Choroid plexus epithelial cell (primary cell): ENCODE measurements at regions not wholly inside any gene's neighbourhood (a gene's known extent, or its start where the extent isn't known, plus 50 kb on each side); places are given as distances from the start of the nearest gene placed in this dataset.

ENCODE experiments used
- DNase-seq: peaks from one replicate; pipeline ENCODE4 v3.0.0-alpha.2; 2010; ENCODE audit warnings: low read depth
- H3K4me3 ChIP-seq: 2 replicates; pipeline ENCODE4 v1.5.1; 2011; ENCODE audit warnings: low read depth, mild to moderate bottlenecking, control low read depth, low read length, moderate library complexity
- CTCF ChIP-seq: conservative IDR thresholded peaks from 2 replicates; pipeline ENCODE4 v1.5.1; 2011; ENCODE audit warnings: low read depth, mild to moderate bottlenecking, control low read depth, inconsistent platforms, low read length, moderate library complexity

- DNase-seq: no peak
- TF ChIP-seq CTCF: no peak
- no peak overlapping the region for H3K4me3 ChIP-seq
Observed at GRCh38 chr5:2330325-2331130, 420.9 kb downstream of the IRX2 start.

GRCh38 chr5:2329741-2330140, 421.7 kb downstream of the IRX2 start:
- H3K4me3 ChIP-seq: no peak overlapping the region
- no peak for TF ChIP-seq CTCF
- no peak for DNase-seq

GRCh38 chr5:2326601-2327000, 424.9 kb downstream of the IRX2 start:
- TF ChIP-seq CTCF: no peak

GRCh38 chr5:2324788-2325187, 426.7 kb downstream of the IRX2 start:
- TF ChIP-seq CTCF: no peak
- no peak for DNase-seq
- no peak overlapping the region for H3K4me3 ChIP-seq

More at GRCh38 chr5:2326601-2327000, 424.9 kb downstream of the IRX2 start:
- no peak overlapping the region for H3K4me3 ChIP-seq
- no peak for DNase-seq

GRCh38 chr5:2320611-2321010, 430.9 kb downstream of the IRX2 start:
- DNase-seq: no peak
- no peak for TF ChIP-seq CTCF
- H3K4me3 ChIP-seq: no peak overlapping the region

- DNase-seq: no peak
- TF ChIP-seq CTCF: no peak
- H3K4me3 ChIP-seq: no peak overlapping the region
Observed at GRCh38 chr5:2317540-2317939, 433.9 kb downstream of the IRX2 start.

- TF ChIP-seq CTCF: no peak
- no peak overlapping the region for H3K4me3 ChIP-seq
- DNase-seq: no peak
Observed at GRCh38 chr5:2311851-2312250, 429.1 kb upstream of the IRX4 start.
